ENCODE measurements at regions not wholly inside any gene's neighbourhood (a gene's known extent, or its start where the extent isn't known, plus 50 kb on each side); places are given as distances from the start of the nearest gene placed in this dataset.

GRCh38 chr13:97639236-97639635 lies 205.3 kb downstream of the RAP2A start:
- no peaks in the 10 kb centered on the region for H3K79me2 ChIP-seq (ENCODE audit: insufficient read depth, low read length)
- no peak overlapping the region for H3K27ac ChIP-seq (ENCODE audit: extremely low read length, insufficient read depth, low read length)
- FAIRE-seq, result no peak
- H3K4me2 ChIP-seq (ENCODE audit: low read depth, low read length), result no peak overlapping the region
- ChIA-PET CTCF (ENCODE audit: low intra/inter-chr PET ratio, low total read pairs) (no interaction called here), POLR2A (no interaction called here)
- intact Hi-C loops (cut with micrococcal nuclease; ENCODE audit: unreplicated experiment) (no loop called here), in situ Hi-C loops (cut with HindIII; ENCODE audit: extremely low pct_ligation_motif_present, low pct_unique_long_range_greater_than_20kb) (no loop called here)
- TF ChIP-seq CBFB (CRISPR knock-in tag; IDR thresholded peaks at IDR 0.05), result no peak
- TF ChIP-seq, protein P1, sequence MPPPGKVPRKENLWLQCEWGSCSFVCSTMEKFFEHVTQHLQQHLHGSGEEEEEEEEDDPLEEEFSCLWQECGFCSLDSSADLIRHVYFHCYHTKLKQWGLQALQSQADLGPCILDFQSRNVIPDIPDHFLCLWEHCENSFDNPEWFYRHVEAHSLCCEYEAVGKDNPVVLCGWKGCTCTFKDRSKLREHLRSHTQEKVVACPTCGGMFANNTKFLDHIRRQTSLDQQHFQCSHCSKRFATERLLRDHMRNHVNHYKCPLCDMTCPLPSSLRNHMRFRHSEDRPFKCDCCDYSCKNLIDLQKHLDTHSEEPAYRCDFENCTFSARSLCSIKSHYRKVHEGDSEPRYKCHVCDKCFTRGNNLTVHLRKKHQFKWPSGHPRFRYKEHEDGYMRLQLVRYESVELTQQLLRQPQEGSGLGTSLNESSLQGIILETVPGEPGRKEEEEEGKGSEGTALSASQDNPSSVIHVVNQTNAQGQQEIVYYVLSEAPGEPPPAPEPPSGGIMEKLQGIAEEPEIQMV (CRISPR knock-in tag; IDR thresholded peaks at IDR 0.05; ENCODE audit: low read depth), result no peak
- TF ChIP-seq TBP (CRISPR knock-in tag; IDR thresholded peaks at IDR 0.05), result no peak
- TF ChIP-seq, protein P2, sequence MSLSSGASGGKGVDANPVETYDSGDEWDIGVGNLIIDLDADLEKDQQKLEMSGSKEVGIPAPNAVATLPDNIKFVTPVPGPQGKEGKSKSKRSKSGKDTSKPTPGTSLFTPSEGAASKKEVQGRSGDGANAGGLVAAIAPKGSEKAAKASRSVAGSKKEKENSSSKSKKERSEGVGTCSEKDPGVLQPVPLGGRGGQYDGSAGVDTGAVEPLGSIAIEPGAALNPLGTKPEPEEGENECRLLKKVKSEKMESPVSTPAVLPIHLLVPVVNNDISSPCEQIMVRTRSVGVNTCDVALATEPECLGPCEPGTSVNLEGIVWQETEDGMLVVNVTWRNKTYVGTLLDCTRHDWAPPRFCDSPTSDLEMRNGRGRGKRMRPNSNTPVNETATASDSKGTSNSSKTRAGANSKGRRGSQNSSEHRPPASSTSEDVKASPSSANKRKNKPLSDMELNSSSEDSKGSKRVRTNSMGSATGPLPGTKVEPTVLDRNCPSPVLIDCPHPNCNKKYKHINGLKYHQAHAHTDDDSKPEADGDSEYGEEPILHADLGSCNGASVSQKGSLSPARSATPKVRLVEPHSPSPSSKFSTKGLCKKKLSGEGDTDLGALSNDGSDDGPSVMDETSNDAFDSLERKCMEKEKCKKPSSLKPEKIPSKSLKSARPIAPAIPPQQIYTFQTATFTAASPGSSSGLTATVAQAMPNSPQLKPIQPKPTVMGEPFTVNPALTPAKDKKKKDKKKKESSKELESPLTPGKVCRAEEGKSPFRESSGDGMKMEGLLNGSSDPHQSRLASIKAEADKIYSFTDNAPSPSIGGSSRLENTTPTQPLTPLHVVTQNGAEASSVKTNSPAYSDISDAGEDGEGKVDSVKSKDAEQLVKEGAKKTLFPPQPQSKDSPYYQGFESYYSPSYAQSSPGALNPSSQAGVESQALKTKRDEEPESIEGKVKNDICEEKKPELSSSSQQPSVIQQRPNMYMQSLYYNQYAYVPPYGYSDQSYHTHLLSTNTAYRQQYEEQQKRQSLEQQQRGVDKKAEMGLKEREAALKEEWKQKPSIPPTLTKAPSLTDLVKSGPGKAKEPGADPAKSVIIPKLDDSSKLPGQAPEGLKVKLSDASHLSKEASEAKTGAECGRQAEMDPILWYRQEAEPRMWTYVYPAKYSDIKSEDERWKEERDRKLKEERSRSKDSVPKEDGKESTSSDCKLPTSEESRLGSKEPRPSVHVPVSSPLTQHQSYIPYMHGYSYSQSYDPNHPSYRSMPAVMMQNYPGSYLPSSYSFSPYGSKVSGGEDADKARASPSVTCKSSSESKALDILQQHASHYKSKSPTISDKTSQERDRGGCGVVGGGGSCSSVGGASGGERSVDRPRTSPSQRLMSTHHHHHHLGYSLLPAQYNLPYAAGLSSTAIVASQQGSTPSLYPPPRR (CRISPR knock-in tag; IDR thresholded peaks at IDR 0.05; ENCODE audit: borderline replicate concordance), result no peak
- TF ChIP-seq ATF1 (CRISPR knock-in tag; IDR thresholded peaks at IDR 0.05), result no peak
- no peak for TF ChIP-seq CBX5 (CRISPR knock-in tag; IDR thresholded peaks at IDR 0.05; ENCODE audit: borderline replicate concordance)
- TF ChIP-seq SNAPC5 (CRISPR knock-in tag; IDR thresholded peaks at IDR 0.05; ENCODE audit: borderline replicate concordance), result no peak
- TF ChIP-seq PAX8 (CRISPR knock-in tag; IDR thresholded peaks at IDR 0.05; ENCODE audit: borderline replicate concordance), result no peak
- TF ChIP-seq KMT2B (CRISPR knock-in tag; IDR thresholded peaks at IDR 0.05), result no peak
- no peak for TF ChIP-seq ZMAT5 (CRISPR knock-in tag; IDR thresholded peaks at IDR 0.05; ENCODE audit: borderline replicate concordance, low read depth)
- TF ChIP-seq RNF219 (CRISPR knock-in tag; IDR thresholded peaks at IDR 0.05), result no peak
- no peak for TF ChIP-seq MEF2D (CRISPR knock-in tag; IDR thresholded peaks at IDR 0.05)
- H3K9me3 ChIP-seq (ENCODE audit: low read length), result no peaks in the 10 kb centered on the region
- H3K4me3 ChIP-seq (replicated peaks in 1 of 3; ENCODE audit: insufficient read depth in 1 of 3, low read depth in 2 of 3, low read length in 3 of 3), result no peak overlapping the region
- no TSS peak for BruUV-seq (replicated peaks)
- no peaks in the 10 kb centered on the region for H3K4me1 ChIP-seq (ENCODE audit: insufficient read depth, low read length)
- no peak for ATAC-seq
- DNase-seq (ENCODE audit: low spot score), result no peak
- no peaks in the 10 kb centered on the region for H3K36me3 ChIP-seq (replicated peaks in 1 of 2; ENCODE audit: control insufficient read depth in 1 of 2, insufficient read depth in 2 of 2, low read length in 2 of 2)
- H2AFZ ChIP-seq (ENCODE audit: low read length), result no peak overlapping the region
- peaks cover 1 to 14% of the 10 kb centered on the region in 2 experiments; a peak in 2 of 5 replicates for H3K27me3 ChIP-seq (ENCODE audit: control insufficient read depth in 1 of 2, insufficient read depth in 2 of 2, low read length in 2 of 2)
- H3K9ac ChIP-seq (ENCODE audit: insufficient read depth, low read depth, low read length), result no peak overlapping the region
- no peaks in the 10 kb centered on the region for H4K20me1 ChIP-seq (ENCODE audit: insufficient read depth, low read length)
